Uterus (tissue), 3 donors: ENCODE measurements at regions not wholly inside any gene's neighbourhood (a gene's known extent, or its start where the extent isn't known, plus 50 kb on each side); places are given as distances from the start of the nearest gene placed in this dataset.

Source experiments
- DNase-seq, 2 donors: peaks; one replicate each; pipeline ENCODE4 v3.0.0-alpha.2; 2019 to 2020
- H3K27ac ChIP-seq, 2 donors: fragments of 200-600 bp; sonication (generic); 1 replicate in 1 of 2; 2 replicates in 1 of 2; pipeline ENCODE4 v1.5.1; 2016 to 2018
- H3K27me3 ChIP-seq, 2 donors: fragments of 200-600 bp; sonication (generic); one replicate each; pipeline ENCODE4 v1.5.1; 2018 to 2019; ENCODE audit warnings: control low read depth in 1 of 2
- H3K36me3 ChIP-seq, 2 donors: fragments of 200-600 bp; sonication (generic); one replicate each; pipeline ENCODE4 v1.5.1; 2019; ENCODE audit warnings: control low read depth in 1 of 2
- H3K4me1 ChIP-seq, 2 donors: fragments of 200-600 bp; sonication (generic); one replicate each; pipeline ENCODE4 v1.5.1; 2018 to 2019; ENCODE audit warnings: control low read depth in 1 of 2
- H3K4me3 ChIP-seq, 2 donors: fragments of 200-600 bp; sonication (generic); 1 replicate in 1 of 2; 2 replicates in 1 of 2; pipeline ENCODE4 v1.5.1; 2018 to 2019; ENCODE audit warnings: mild to moderate bottlenecking in 1 of 2
- H3K9me3 ChIP-seq, 2 donors: fragments of 200-600 bp; sonication (generic); one replicate each; pipeline ENCODE4 v1.5.1; 2019; ENCODE audit warnings: control low read depth in 1 of 2
- POLR2A ChIP-seq, 2 donors: fragments of 450-650 bp; IDR thresholded peaks; one replicate each; pipeline ENCODE4 v1.6.1; 2016; ENCODE audit warnings: antibody characterized with exemption in 2 of 2, mild to moderate bottlenecking in 1 of 2, moderate library complexity in 1 of 2
- intact Hi-C: fragments of 100-400 bp; cut with DNase I; formaldehyde crosslinking; loops from one replicate; pipeline ENCODE4 v1.15.1; 2023; ENCODE audit warnings: low total_unique reads
- TF ChIP-seq, protein P1 (sequence below), 4 experiments: fragments of 200-600 bp in 2 of 4; fragments of 450-650 bp in 2 of 4; sonication (generic) in 2 of 4; IDR thresholded peaks; one replicate each; pipeline ENCODE4 v1.5.1; 2016 to 2019; ENCODE audit warnings: antibody characterized with exemption in 4 of 4, mild to moderate bottlenecking in 2 of 4, moderate library complexity in 1 of 4
- donor health status: DM: yes; HTN: yes; CAD: no.

DNA sequence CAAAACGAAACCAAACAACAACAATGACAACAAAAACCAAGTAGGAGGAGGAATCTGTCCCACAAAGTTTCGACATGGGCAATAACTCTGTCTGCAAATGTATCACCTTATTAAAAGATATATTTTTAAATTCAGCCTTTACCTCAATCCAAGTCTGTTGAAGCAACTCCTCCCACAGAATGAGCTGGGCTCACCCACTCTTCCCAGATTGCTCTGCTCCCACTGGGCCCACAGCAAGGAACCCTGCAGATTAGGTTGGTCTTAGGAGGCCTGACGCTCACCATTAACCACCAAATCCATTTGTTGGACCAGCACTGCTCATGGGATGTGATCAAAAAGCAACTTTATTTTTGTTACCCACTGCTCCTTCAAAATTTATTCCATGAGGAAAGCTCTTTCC is 114.7 kb upstream of the CDC42BPA start:
- Histone ChIP-seq H3K27me3 (no peaks in the 10 kb centered on the region), H3K4me3 (no peak overlapping the region), H3K36me3 (no peaks in the 10 kb centered on the region), H3K9me3 (no peaks in the 10 kb centered on the region), H3K27ac (no peak overlapping the region), H3K4me1 (peaks cover 0 to 3% of the 10 kb centered on the region in 2 donors)
- intact Hi-C loops: no loop called here
- TF ChIP-seq, protein P1, sequence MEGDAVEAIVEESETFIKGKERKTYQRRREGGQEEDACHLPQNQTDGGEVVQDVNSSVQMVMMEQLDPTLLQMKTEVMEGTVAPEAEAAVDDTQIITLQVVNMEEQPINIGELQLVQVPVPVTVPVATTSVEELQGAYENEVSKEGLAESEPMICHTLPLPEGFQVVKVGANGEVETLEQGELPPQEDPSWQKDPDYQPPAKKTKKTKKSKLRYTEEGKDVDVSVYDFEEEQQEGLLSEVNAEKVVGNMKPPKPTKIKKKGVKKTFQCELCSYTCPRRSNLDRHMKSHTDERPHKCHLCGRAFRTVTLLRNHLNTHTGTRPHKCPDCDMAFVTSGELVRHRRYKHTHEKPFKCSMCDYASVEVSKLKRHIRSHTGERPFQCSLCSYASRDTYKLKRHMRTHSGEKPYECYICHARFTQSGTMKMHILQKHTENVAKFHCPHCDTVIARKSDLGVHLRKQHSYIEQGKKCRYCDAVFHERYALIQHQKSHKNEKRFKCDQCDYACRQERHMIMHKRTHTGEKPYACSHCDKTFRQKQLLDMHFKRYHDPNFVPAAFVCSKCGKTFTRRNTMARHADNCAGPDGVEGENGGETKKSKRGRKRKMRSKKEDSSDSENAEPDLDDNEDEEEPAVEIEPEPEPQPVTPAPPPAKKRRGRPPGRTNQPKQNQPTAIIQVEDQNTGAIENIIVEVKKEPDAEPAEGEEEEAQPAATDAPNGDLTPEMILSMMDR (IDR thresholded peaks at IDR 0.05): no peak
- no peak for TF ChIP-seq POLR2A (IDR thresholded peaks at IDR 0.05)
- DNase-seq: no peak

- Histone ChIP-seq H3K27me3 (no peaks in the 10 kb centered on the region), H3K36me3 (no peaks in the 10 kb centered on the region), H3K4me1 (peaks cover 0 to 3% of the 10 kb centered on the region in 2 donors), H3K9me3 (no peaks in the 10 kb centered on the region), H3K27ac (no peak overlapping the region), H3K4me3 (no peak overlapping the region)
- no peak for TF ChIP-seq POLR2A (IDR thresholded peaks at IDR 0.05)
- TF ChIP-seq, protein P1 (IDR thresholded peaks at IDR 0.05): no peak
- DNase-seq: no peak
- intact Hi-C loops: no loop called here
These were observed 113.9 kb upstream of the CDC42BPA start for GRCh38 chr1:227432181-227432535.

DNA sequence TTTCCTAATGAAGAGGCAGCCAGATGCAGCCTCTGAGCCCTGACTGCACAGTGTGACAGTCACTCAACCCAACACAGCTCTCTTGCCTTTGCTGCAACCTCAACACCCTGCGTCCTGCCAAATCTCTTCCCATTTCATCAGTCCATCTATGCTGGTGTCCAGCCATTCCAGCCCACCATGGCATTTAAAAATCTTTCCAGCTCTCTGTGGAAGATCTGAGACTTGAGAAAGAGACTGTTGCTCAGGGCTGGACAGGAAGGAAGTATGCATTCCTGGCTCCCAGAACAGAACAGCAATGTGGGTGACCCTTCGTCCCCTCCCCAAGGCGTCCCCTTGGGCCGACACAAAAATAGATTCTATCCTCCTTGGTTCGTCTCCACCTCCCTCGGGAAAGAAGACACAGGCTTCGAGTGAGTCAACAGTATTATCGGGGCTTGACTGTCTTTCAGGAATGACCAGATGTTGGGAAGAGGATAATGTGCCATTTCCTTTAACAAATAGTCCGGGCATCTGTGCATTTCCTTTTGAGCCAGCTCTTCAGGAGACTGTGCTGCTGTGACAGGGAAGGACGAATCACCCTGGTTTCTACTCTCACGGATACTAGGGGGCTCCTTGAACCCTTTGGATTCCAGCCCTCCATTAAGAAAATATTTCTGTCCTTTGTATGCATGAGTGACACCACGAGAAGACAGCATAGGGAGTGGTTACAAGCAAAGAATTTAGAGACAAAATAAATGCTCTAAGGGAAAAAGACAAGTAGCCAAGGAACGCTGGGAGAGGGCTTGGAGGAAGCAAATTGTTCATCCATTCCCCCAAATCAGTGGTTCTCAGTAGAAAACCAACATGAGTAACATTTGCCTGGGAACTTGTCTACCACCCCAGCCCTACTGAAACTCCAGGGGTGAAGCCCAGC is 111.4 kb upstream of the CDC42BPA start:
- H3K36me3 ChIP-seq: no peaks in the 10 kb centered on the region
- H3K4me3 ChIP-seq: no peak overlapping the region
- no peak for DNase-seq
- peak overlapping the region; percentile 5 to 14 for H3K27ac ChIP-seq
- H3K27me3 ChIP-seq: no peaks in the 10 kb centered on the region
- peaks cover 0 to 3% of the 10 kb centered on the region in 2 donors for H3K4me1 ChIP-seq
- TF ChIP-seq, protein P1 (IDR thresholded peaks at IDR 0.05): no peak
- TF ChIP-seq POLR2A (IDR thresholded peaks at IDR 0.05): no peak
- H3K9me3 ChIP-seq: no peaks in the 10 kb centered on the region
- intact Hi-C loops: no loop called here

- Histone ChIP-seq H3K4me1 (peaks cover 0 to 3% of the 10 kb centered on the region in 2 donors), H3K36me3 (no peaks in the 10 kb centered on the region), H3K27me3 (no peaks in the 10 kb centered on the region), H3K27ac (peak overlapping the region; percentile 5 to 38), H3K9me3 (no peaks in the 10 kb centered on the region), H3K4me3 (no peak overlapping the region)
- TF ChIP-seq, protein P1 (IDR thresholded peaks at IDR 0.05): no peak
- peak in 1 of 2 donors; percentile 44 for DNase-seq
- intact Hi-C loops: no loop called here
These were observed 110.5 kb upstream of the CDC42BPA start for GRCh38 chr1:227428803-227429202.

DNA sequence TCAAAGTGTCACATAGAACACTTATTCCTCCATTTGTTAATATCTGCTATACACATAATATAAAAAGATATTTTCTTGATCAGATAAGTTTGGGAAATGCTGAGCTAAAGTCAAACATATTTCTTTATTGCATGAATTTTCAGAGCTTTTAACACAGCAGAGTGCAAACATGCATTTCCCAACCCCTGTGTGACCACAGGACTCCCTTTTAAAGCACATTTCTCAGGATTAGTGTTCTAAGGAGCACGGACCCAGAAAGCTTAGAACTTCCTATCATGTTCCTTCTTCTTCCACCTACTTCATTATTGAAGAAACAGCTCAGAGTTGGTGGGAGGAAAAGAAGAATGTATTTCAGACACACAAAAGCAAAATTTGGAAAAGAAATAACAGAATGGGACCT is 109.1 kb upstream of the CDC42BPA start:
- intact Hi-C loops: no loop called here
- H3K27ac ChIP-seq: no peak overlapping the region
- H3K4me1 ChIP-seq: peaks cover 0 to 3% of the 10 kb centered on the region in 2 donors

More for the DNA sequence above, 109.1 kb upstream of the CDC42BPA start:
- no peaks in the 10 kb centered on the region for H3K36me3 ChIP-seq
- no peak for DNase-seq
- no peaks in the 10 kb centered on the region for H3K27me3 ChIP-seq
- TF ChIP-seq, protein P1 (IDR thresholded peaks at IDR 0.05): no peak
- TF ChIP-seq POLR2A (IDR thresholded peaks at IDR 0.05): no peak
- H3K4me3 ChIP-seq: no peak overlapping the region
- no peaks in the 10 kb centered on the region for H3K9me3 ChIP-seq
